ENCODE measurements at regions not wholly inside any gene's neighbourhood (a gene's known extent, or its start where the extent isn't known, plus 50 kb on each side); places are given as distances from the start of the nearest gene placed in this dataset.

GRCh38 chr6:90668141-90668540, 81.3 kb upstream of the MAP3K7 start:
- Histone ChIP-seq H3K4me1 (ENCODE audit: control insufficient read depth, insufficient read depth, low read length) (no peaks in the 10 kb centered on the region), H3K4me3 (no peak overlapping the region), H3K9ac (ENCODE audit: control insufficient read depth, insufficient read depth, low read length) (no peak overlapping the region), H3K9me3 (replicated peaks; ENCODE audit: control insufficient read depth, insufficient read depth, low read length) (no peaks in the 10 kb centered on the region; the same call in 2 of the 3 replicates), H3K27ac (ENCODE audit: control insufficient read depth, insufficient read depth) (no peak overlapping the region), H3K27me3 (replicated peaks in 1 of 2; ENCODE audit: control insufficient read depth in 2 of 2, insufficient read depth in 2 of 2, low read length in 1 of 2) (no peaks in the 10 kb centered on the region), H2AFZ (ENCODE audit: control insufficient read depth, low read depth, low read length) (no peak overlapping the region), H3K36me3 (ENCODE audit: control insufficient read depth in 2 of 2, insufficient read depth in 2 of 2, low read length in 1 of 2) (no peaks in the 10 kb centered on the region), H3K79me2 (ENCODE audit: control insufficient read depth, insufficient read depth, low read length) (no peaks in the 10 kb centered on the region), H4K20me1 (ENCODE audit: control insufficient read depth, insufficient read depth) (no peaks in the 10 kb centered on the region), H3K4me2 (ENCODE audit: control insufficient read depth, insufficient read depth) (no peak overlapping the region)
- DNase-seq (ENCODE audit: low read depth, low spot score) = no peak
- ChIA-PET RAD21 (ENCODE audit: unreplicated experiment) (no interaction called here), SMC1A (ENCODE audit: uncharacterized antibody, unreplicated experiment) (interaction anchor here (0.8 to 1.1 kb wide), 3 partner anchors 36 to 177 kb away, joined by 3 read pairs; no protein-coding TSS in a partner anchor), POLR2A (no interaction called here), CTCF (no interaction called here)
- no peak for FAIRE-seq
- in situ Hi-C loops (cut with MboI) = no loop called here
- no peak for ATAC-seq
- intact Hi-C loops (cut with micrococcal nuclease; ENCODE audit: unreplicated experiment) = no loop called here
- BruUV-seq (replicated peaks) = no TSS peak
- no peak for TF ChIP-seq MYB (IDR thresholded peaks at IDR 0.05; ENCODE audit: borderline replicate concordance, low read depth, low read length)
- no peak for TF ChIP-seq RAD21 (IDR thresholded peaks at IDR 0.05; ENCODE audit: insufficient read depth, low read depth, low read length)
- no peak for TF ChIP-seq JUND (IDR thresholded peaks at IDR 0.05; ENCODE audit: low read depth, low read length)
- no peak for TF ChIP-seq JUNB (IDR thresholded peaks at IDR 0.05)
- TF ChIP-seq BCL11A (IDR thresholded peaks at IDR 0.05; ENCODE audit: low read depth, low read length) = no peak
- no peak for TF ChIP-seq CTCF (IDR thresholded peaks at IDR 0.05 in 2 of 3, conservative IDR thresholded peaks at IDR 0.05 in 1 of 3; ENCODE audit: control insufficient read depth in 2 of 3, extremely low read depth in 1 of 3, insufficient read depth in 1 of 3, low read depth in 3 of 3, low read length in 3 of 3)
- TF ChIP-seq USF1 (IDR thresholded peaks at IDR 0.05; ENCODE audit: borderline replicate concordance, extremely low read length, insufficient read depth, low read depth, low read length) = no peak
- TF ChIP-seq IKZF2 (IDR thresholded peaks at IDR 0.05) = no peak
- TF ChIP-seq ATF3 (IDR thresholded peaks at IDR 0.05; ENCODE audit: borderline replicate concordance, extremely low read depth, low read depth, low read length) = no peak
- no peak for TF ChIP-seq MLLT1 (IDR thresholded peaks at IDR 0.05)
- no peak for TF ChIP-seq HSF1 (IDR thresholded peaks at IDR 0.05; ENCODE audit: low read depth, low read length)
- TF ChIP-seq MTA2 (IDR thresholded peaks at IDR 0.05; ENCODE audit: low read depth) = no peak
- no peak for TF ChIP-seq RFX5 (IDR thresholded peaks at IDR 0.05; ENCODE audit: low read depth, low read length)

Data from GM12878 (cell line).